MM.1S (cell line): ENCODE measurements at regions not wholly inside any gene's neighbourhood (a gene's known extent, or its start where the extent isn't known, plus 50 kb on each side); places are given as distances from the start of the nearest gene placed in this dataset.

Experiments
- DNase-seq: peaks from one replicate; pipeline ENCODE4 v3.0.0-alpha.2; 2015
- H2AFZ ChIP-seq: fragments of 300-600 bp; sonication (generic); 2 replicates; pipeline ENCODE4 v1.6.0; 2016; ENCODE audit warnings: antibody characterized with exemption, low read length
- H3F3A ChIP-seq: fragments of 300-600 bp; sonication (generic); 2 replicates; pipeline ENCODE4 v1.6.1; 2016; ENCODE audit warnings: mild to moderate bottlenecking, antibody characterized with exemption, low read length, moderate library complexity, mixed read lengths; ENCODE audit not compliant: insufficient read depth
- H3K27ac ChIP-seq: fragments of 300-600 bp; sonication (generic); 2 replicates; pipeline ENCODE4 v1.5.1; 2016; ENCODE audit warnings: mild to moderate bottlenecking, low read length
- H3K27me3 ChIP-seq: fragments of 300-600 bp; sonication (generic); replicated peaks from 2 replicates; pipeline ENCODE4 v1.6.0; 2016; ENCODE audit warnings: low read length; ENCODE audit not compliant: insufficient read depth
- H3K36me3 ChIP-seq: fragments of 300-600 bp; sonication (generic); replicated peaks from 2 replicates; pipeline ENCODE4 v1.6.1; 2016; ENCODE audit warnings: mild to moderate bottlenecking, low read length, mixed read lengths; ENCODE audit not compliant: insufficient read depth
- H3K4me1 ChIP-seq: fragments of 300-600 bp; sonication (generic); 2 replicates; pipeline ENCODE4 v1.6.1; 2016; ENCODE audit warnings: low read length, mixed read lengths
- H3K4me2 ChIP-seq: fragments of 300-600 bp; sonication (generic); 2 replicates; pipeline ENCODE4 v1.6.0; 2016; ENCODE audit warnings: low read depth, low read length
- H3K4me3 ChIP-seq: fragments of 300-600 bp; sonication (generic); 2 replicates; pipeline ENCODE4 v1.5.1; 2016; ENCODE audit warnings: low read length, mixed read lengths
- H3K79me2 ChIP-seq: fragments of 300-600 bp; sonication (generic); 2 replicates; pipeline ENCODE4 v1.6.1; 2016; ENCODE audit warnings: mixed run types, low read length, mixed read lengths
- H3K9ac ChIP-seq: fragments of 300-600 bp; sonication (generic); 2 replicates; pipeline ENCODE4 v1.6.1; 2016; ENCODE audit warnings: low read length, mixed read lengths
- H3K9me2 ChIP-seq: fragments of 300-600 bp; sonication (generic); replicated peaks from 2 replicates; pipeline ENCODE4 v1.6.1; 2016; ENCODE audit warnings: mild to moderate bottlenecking, low read length, mixed read lengths; ENCODE audit not compliant: insufficient read depth
- H3K9me3 ChIP-seq: fragments of 300-600 bp; sonication (generic); replicated peaks from 2 replicates; pipeline ENCODE4 v1.6.1; 2016; ENCODE audit warnings: mild to moderate bottlenecking, low read length, mixed read lengths; ENCODE audit not compliant: insufficient read depth
- H4K20me1 ChIP-seq: fragments of 300-600 bp; sonication (generic); 2 replicates; pipeline ENCODE4 v1.6.1; 2016; ENCODE audit warnings: mild to moderate bottlenecking, low read length, moderate library complexity, mixed read lengths; ENCODE audit not compliant: insufficient read depth
- EZH2 ChIP-seq: fragments of 300-600 bp; sonication (generic); optimal IDR thresholded peaks from 2 replicates; pipeline ENCODE3; 2017; ENCODE audit warnings: low read depth, mild to moderate bottlenecking, antibody characterized with exemption, low read length, mixed read lengths
- EZH2phosphoT487 ChIP-seq: fragments of 300-600 bp; sonication (generic); IDR thresholded peaks from 2 replicates; pipeline ENCODE4 v1.6.1; 2018; ENCODE audit warnings: antibody characterized with exemption, low read length
- TF ChIP-seq, protein P1 (sequence below): fragments of 300-600 bp; sonication (generic); IDR thresholded peaks from 2 replicates; pipeline ENCODE4 v1.5.1; 2016; ENCODE audit warnings: antibody characterized with exemption, low read length, mixed read lengths

GRCh38 chr5:25362799-25363198, 718.0 kb upstream of the CDH10 start:
- Histone ChIP-seq H3K4me1 (no peaks in the 10 kb centered on the region), H3K27ac (no peak overlapping the region)

GRCh38 chr5:25358919-25359318, 714.1 kb upstream of the CDH10 start:
- H3F3A ChIP-seq, result no peaks in the 10 kb centered on the region
- H3K27ac ChIP-seq, result no peak overlapping the region
- H2AFZ ChIP-seq, result no peak overlapping the region
- DNase-seq, result no peak
- no peaks in the 10 kb centered on the region for H3K4me1 ChIP-seq
- no peak overlapping the region for H3K9ac ChIP-seq
- no peaks in the 10 kb centered on the region for H3K9me3 ChIP-seq
- H3K4me3 ChIP-seq, result no peak overlapping the region
- H3K4me2 ChIP-seq, result no peak overlapping the region
- H3K36me3 ChIP-seq, result no peaks in the 10 kb centered on the region
- H3K9me2 ChIP-seq, result no peaks in the 10 kb centered on the region
- TF ChIP-seq, protein P1, sequence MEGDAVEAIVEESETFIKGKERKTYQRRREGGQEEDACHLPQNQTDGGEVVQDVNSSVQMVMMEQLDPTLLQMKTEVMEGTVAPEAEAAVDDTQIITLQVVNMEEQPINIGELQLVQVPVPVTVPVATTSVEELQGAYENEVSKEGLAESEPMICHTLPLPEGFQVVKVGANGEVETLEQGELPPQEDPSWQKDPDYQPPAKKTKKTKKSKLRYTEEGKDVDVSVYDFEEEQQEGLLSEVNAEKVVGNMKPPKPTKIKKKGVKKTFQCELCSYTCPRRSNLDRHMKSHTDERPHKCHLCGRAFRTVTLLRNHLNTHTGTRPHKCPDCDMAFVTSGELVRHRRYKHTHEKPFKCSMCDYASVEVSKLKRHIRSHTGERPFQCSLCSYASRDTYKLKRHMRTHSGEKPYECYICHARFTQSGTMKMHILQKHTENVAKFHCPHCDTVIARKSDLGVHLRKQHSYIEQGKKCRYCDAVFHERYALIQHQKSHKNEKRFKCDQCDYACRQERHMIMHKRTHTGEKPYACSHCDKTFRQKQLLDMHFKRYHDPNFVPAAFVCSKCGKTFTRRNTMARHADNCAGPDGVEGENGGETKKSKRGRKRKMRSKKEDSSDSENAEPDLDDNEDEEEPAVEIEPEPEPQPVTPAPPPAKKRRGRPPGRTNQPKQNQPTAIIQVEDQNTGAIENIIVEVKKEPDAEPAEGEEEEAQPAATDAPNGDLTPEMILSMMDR, result no peak
- TF ChIP-seq EZH2phosphoT487, result no peak
- no peak for TF ChIP-seq EZH2
- no peaks in the 10 kb centered on the region for H4K20me1 ChIP-seq
- H3K79me2 ChIP-seq, result no peaks in the 10 kb centered on the region
- no peaks in the 10 kb centered on the region for H3K27me3 ChIP-seq

More at GRCh38 chr5:25362799-25363198, 718.0 kb upstream of the CDH10 start:
- H3K9me2 ChIP-seq, result no peaks in the 10 kb centered on the region
- H3K36me3 ChIP-seq, result no peaks in the 10 kb centered on the region
- DNase-seq, result no peak
- H3K27me3 ChIP-seq, result no peaks in the 10 kb centered on the region
- no peak for TF ChIP-seq EZH2
- TF ChIP-seq, protein P1, result no peak
- TF ChIP-seq EZH2phosphoT487, result no peak
- H3K79me2 ChIP-seq, result no peaks in the 10 kb centered on the region
- no peaks in the 10 kb centered on the region for H3F3A ChIP-seq
- H3K4me2 ChIP-seq, result no peak overlapping the region
- H4K20me1 ChIP-seq, result no peaks in the 10 kb centered on the region
- H2AFZ ChIP-seq, result no peak overlapping the region
- H3K9me3 ChIP-seq, result no peaks in the 10 kb centered on the region
- H3K4me3 ChIP-seq, result no peak overlapping the region
- H3K9ac ChIP-seq, result no peak overlapping the region

DNA sequence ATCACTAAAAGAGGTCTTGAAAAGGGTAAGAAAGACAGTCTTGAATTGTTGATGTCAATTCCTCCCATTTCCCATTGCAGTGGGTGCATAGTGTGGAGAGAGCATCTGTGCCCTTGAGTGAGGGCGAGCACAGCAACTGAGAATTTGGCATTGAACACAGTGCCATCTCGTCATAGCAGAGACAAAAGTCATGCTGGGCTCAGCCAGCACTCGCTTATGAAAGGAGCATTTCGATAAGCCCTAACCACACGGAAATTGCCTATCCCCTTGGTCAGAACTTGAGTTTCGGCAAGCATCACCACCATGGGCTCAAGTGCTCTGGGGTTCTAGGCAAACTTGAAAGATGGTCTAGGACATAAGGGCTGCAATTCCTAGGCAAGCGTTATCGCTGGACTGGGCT, 712.8 kb upstream of the CDH10 start:
- no peaks in the 10 kb centered on the region for H4K20me1 ChIP-seq
- H3K79me2 ChIP-seq, result no peaks in the 10 kb centered on the region
- no peaks in the 10 kb centered on the region for H3K36me3 ChIP-seq
- TF ChIP-seq EZH2phosphoT487 (no peak), EZH2 (no peak)
- TF ChIP-seq, protein P1, result no peak
- no peaks in the 10 kb centered on the region for H3K27me3 ChIP-seq
- no peak for DNase-seq
- H3K4me2 ChIP-seq, result no peak overlapping the region
- no peaks in the 10 kb centered on the region for H3K4me1 ChIP-seq
- H3K27ac ChIP-seq, result no peak overlapping the region
- H3F3A ChIP-seq, result no peaks in the 10 kb centered on the region
- H3K9ac ChIP-seq, result no peak overlapping the region
- H3K9me2 ChIP-seq, result no peaks in the 10 kb centered on the region
- no peak overlapping the region for H3K4me3 ChIP-seq
- no peak overlapping the region for H2AFZ ChIP-seq
- H3K9me3 ChIP-seq, result no peaks in the 10 kb centered on the region
